HL-60 (cell line): ENCODE measurements at regions not wholly inside any gene's neighbourhood (a gene's known extent, or its start where the extent isn't known, plus 50 kb on each side); places are given as distances from the start of the nearest gene placed in this dataset.

Experiments
- DNase-seq, 2 experiments: peaks; one replicate each; pipeline ENCODE4 v3.0.0-alpha.2; 2010 to 2020; ENCODE audit warnings: low read depth in 1 of 2, low spot score in 1 of 2
- H3K27ac ChIP-seq: fragments of 250-450 bp; sonication (Bioruptor Pico); replicated peaks from 2 replicates; pipeline ENCODE4 v1.5.1; 2020; ENCODE audit warnings: mild to moderate bottlenecking, moderate library complexity
- H3K27me3 ChIP-seq: fragments of 250-450 bp; sonication (Bioruptor Pico); 2 replicates; pipeline ENCODE4 v1.5.1; 2021; ENCODE audit warnings: mild to moderate bottlenecking, moderate library complexity; ENCODE audit not compliant: insufficient read depth, poor library complexity, severe bottlenecking
- H3K4me3 ChIP-seq: replicated peaks from 2 replicates; pipeline ENCODE4 v1.5.1; 2011; ENCODE audit warnings: mild to moderate bottlenecking, control low read depth, low read length; ENCODE audit not compliant: insufficient read depth
- GABPA ChIP-seq: IDR thresholded peaks from 2 replicates; pipeline ENCODE4 v1.6.1; 2012; ENCODE audit warnings: low read depth
- POLR2AphosphoS5 ChIP-seq: IDR thresholded peaks from 2 replicates; pipeline ENCODE4 v1.6.1; 2012; ENCODE audit warnings: low read depth
- SPI1 ChIP-seq: IDR thresholded peaks from 2 replicates; pipeline ENCODE4 v1.6.1; 2012; ENCODE audit warnings: low read depth, mild to moderate bottlenecking, borderline replicate concordance
- TF ChIP-seq, protein P1 (sequence below): IDR thresholded peaks from one replicate; pipeline ENCODE4 v1.5.1; 2011; ENCODE audit warnings: low read length, control low read depth, inconsistent platforms; ENCODE audit not compliant: insufficient read depth
- TF ChIP-seq, protein P2 (sequence below): IDR thresholded peaks from 2 replicates; pipeline ENCODE4 v1.6.1; 2012; ENCODE audit warnings: low read depth; ENCODE audit not compliant: insufficient replicate concordance

- no peak for DNase-seq
- Histone ChIP-seq H3K27ac (no peak overlapping the region), H3K4me3 (no peak overlapping the region), H3K27me3 (no peaks in the 10 kb centered on the region)
- TF ChIP-seq, protein P1, sequence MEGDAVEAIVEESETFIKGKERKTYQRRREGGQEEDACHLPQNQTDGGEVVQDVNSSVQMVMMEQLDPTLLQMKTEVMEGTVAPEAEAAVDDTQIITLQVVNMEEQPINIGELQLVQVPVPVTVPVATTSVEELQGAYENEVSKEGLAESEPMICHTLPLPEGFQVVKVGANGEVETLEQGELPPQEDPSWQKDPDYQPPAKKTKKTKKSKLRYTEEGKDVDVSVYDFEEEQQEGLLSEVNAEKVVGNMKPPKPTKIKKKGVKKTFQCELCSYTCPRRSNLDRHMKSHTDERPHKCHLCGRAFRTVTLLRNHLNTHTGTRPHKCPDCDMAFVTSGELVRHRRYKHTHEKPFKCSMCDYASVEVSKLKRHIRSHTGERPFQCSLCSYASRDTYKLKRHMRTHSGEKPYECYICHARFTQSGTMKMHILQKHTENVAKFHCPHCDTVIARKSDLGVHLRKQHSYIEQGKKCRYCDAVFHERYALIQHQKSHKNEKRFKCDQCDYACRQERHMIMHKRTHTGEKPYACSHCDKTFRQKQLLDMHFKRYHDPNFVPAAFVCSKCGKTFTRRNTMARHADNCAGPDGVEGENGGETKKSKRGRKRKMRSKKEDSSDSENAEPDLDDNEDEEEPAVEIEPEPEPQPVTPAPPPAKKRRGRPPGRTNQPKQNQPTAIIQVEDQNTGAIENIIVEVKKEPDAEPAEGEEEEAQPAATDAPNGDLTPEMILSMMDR: no peak
- TF ChIP-seq, protein P2, sequence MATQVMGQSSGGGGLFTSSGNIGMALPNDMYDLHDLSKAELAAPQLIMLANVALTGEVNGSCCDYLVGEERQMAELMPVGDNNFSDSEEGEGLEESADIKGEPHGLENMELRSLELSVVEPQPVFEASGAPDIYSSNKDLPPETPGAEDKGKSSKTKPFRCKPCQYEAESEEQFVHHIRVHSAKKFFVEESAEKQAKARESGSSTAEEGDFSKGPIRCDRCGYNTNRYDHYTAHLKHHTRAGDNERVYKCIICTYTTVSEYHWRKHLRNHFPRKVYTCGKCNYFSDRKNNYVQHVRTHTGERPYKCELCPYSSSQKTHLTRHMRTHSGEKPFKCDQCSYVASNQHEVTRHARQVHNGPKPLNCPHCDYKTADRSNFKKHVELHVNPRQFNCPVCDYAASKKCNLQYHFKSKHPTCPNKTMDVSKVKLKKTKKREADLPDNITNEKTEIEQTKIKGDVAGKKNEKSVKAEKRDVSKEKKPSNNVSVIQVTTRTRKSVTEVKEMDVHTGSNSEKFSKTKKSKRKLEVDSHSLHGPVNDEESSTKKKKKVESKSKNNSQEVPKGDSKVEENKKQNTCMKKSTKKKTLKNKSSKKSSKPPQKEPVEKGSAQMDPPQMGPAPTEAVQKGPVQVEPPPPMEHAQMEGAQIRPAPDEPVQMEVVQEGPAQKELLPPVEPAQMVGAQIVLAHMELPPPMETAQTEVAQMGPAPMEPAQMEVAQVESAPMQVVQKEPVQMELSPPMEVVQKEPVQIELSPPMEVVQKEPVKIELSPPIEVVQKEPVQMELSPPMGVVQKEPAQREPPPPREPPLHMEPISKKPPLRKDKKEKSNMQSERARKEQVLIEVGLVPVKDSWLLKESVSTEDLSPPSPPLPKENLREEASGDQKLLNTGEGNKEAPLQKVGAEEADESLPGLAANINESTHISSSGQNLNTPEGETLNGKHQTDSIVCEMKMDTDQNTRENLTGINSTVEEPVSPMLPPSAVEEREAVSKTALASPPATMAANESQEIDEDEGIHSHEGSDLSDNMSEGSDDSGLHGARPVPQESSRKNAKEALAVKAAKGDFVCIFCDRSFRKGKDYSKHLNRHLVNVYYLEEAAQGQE: no peak
- no peak for TF ChIP-seq POLR2AphosphoS5
Observed at GRCh38 chr16:13805951-13806350, 114.0 kb upstream of the ERCC4 start.

DNA sequence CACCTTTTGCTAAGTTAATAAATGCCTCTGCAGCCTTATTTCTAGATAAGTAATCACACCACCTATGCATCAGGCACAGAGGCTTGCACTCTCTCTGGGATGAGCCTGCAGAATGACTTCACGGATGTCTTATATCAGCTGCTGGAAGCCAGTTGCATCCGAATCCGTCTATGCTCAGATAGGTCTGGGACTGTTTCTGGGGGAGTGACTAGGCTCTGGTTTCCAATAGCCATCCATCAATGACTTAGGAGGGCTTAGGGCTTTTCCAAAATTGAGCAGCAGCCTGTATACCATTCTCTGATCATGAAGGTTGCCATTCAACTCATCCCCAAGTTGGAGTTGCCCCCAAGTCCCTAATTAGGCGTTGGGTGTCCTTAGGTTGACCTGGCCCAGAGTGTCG lies 113.3 kb upstream of the ERCC4 start:
- Histone ChIP-seq H3K27me3 (no peaks in the 10 kb centered on the region), H3K4me3 (no peak overlapping the region), H3K27ac (no peak overlapping the region)
- TF ChIP-seq GABPA: no peak
- TF ChIP-seq, protein P1: no peak
- no peak for TF ChIP-seq POLR2AphosphoS5
- TF ChIP-seq SPI1: no peak
- no peak for DNase-seq

- H3K27me3 ChIP-seq: no peaks in the 10 kb centered on the region
- no peak overlapping the region for H3K27ac ChIP-seq
- H3K4me3 ChIP-seq: no peak overlapping the region
- no peak for DNase-seq
- no peak for TF ChIP-seq POLR2AphosphoS5
Observed at GRCh38 chr16:13808102-13808501, 111.9 kb upstream of the ERCC4 start.

DNA sequence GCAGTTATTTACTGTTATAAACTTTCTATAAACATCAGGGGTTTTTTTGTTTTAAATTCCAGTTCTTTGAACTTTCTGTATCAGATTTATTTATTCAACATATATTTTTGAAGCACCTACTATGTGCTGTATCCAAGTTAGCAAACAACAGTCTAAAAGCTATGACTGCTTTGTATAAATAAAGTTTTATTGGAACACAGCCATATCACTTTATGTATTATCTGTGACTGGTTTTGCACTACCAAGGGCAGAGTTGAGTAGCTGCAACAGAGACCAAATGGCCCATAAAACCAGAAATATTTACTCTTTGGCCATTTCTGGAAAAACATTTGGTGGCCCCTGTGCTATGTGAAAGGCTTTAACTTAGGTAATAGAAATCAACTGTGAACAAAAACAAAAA lies 110.2 kb upstream of the ERCC4 start:
- TF ChIP-seq SPI1 (no peak), GABPA (no peak), POLR2AphosphoS5 (no peak)
- TF ChIP-seq, protein P1: no peak
- TF ChIP-seq, protein P2: no peak
- H3K27ac ChIP-seq: no peak overlapping the region
- peaks cover 2% of the 10 kb centered on the region for H3K27me3 ChIP-seq

More for the DNA sequence above, 110.2 kb upstream of the ERCC4 start:
- DNase-seq: no peak
- H3K4me3 ChIP-seq: no peak overlapping the region
